HG03064 (cell line): ENCODE measurements at regions not wholly inside any gene's neighbourhood (a gene's known extent, or its start where the extent isn't known, plus 50 kb on each side); places are given as distances from the start of the nearest gene placed in this dataset.
"Not testable (repeated sequence)": the region's sequence is repeated elsewhere in the genome, so short reads cannot be mapped to it uniquely, and the experiment has no call there.

Source experiments
- ATAC-seq: cut with Tn5 transposase; IDR thresholded peaks from one replicate; pipeline ENCODE4 v1.9.1; 2021; ENCODE audit warnings: low read depth; ENCODE audit not compliant: unreplicated experiment

GRCh38 chr12:131445184-131445774 is 265.6 kb upstream of the SFSWAP start:
- no peak for ATAC-seq

DNA sequence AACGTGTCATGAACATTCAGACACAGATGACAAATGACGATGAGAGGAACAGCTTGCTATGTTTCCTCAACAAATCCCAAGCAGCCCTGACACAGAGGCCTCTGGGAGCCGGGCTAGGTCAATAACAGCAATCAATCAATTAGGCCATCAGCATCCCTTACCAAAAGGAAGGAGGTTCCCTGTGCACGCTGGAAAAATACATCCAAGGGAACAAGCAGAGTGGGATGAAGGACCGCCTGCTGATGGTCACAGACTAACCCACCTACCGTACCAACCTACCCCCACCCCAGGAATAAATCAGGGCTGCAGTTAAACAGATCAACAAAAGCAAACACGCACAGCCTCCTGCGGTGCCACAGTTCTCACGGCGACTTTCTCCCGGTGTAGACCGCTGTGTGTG is 265.1 kb upstream of the SFSWAP start:
- ATAC-seq, result no peak

DNA sequence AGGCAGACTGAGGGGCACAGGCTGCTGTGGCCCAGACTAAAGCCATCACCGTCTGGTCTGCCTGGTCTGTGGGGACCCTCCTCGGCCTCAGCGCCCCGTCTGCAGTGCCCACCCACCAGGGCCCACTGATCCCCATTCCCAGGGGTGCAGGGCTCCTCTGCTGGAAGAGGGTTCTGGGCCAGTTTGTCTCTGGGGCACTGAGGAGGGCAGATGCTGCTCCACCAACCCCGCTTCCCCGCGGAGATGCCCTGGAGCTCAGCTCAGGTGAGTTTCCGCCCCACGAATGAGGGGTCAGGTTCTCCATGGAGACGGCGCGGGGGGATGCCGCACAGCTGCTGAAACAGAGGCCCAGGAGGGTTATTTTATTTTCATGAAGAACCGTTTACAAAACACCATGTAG is 263.3 kb upstream of the SFSWAP start:
- ATAC-seq, result not testable (repeated sequence)

DNA sequence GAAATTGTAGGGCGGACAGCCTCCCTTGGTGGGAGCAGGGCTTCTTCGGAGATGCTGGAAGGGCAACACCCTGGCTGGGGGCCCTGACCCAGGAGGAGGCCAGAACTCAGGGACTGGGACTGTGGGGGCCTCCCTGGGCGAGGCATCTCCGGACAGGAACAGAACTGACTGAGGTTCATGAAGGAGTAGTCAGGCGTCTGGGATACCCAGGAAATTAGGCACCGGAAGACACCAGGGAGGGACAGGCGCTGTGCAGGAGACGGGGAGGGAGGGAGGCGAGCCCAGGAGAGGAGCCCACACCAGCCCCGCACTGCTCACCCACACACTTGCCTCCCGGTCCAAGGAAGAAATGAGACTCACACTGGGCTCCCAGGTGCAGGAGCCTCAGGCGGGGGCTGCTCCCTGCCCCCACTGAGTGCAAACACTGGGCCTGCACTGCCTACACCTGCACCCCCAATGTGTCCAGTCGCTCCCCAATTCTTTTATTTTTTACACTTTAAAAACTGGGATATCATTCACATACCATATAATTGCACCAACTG is 262.6 kb upstream of the SFSWAP start:
- ATAC-seq, result no peak

DNA sequence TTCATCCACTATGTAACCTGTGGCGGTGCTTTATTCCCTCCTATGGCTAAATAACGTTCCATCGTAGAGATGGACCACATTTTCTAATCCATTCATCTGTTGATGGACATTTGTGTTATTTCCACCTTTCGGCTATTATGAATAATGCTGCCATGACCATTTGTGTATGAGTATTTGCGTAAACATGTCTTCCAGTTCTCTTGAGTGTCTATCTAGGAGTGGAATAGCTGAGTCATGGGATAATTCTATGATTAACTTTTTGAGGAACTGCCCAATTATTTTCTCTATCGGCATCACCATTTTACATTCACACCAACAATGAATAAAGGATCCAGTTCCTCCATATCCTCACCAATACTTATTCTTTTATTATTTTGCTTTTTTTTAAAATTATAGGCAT is 261.9 kb upstream of the SFSWAP start:
- ATAC-seq, result no peak

- no peak for ATAC-seq
These were observed 258.4 kb upstream of the SFSWAP start for GRCh38 chr12:131452444-131452860.

DNA sequence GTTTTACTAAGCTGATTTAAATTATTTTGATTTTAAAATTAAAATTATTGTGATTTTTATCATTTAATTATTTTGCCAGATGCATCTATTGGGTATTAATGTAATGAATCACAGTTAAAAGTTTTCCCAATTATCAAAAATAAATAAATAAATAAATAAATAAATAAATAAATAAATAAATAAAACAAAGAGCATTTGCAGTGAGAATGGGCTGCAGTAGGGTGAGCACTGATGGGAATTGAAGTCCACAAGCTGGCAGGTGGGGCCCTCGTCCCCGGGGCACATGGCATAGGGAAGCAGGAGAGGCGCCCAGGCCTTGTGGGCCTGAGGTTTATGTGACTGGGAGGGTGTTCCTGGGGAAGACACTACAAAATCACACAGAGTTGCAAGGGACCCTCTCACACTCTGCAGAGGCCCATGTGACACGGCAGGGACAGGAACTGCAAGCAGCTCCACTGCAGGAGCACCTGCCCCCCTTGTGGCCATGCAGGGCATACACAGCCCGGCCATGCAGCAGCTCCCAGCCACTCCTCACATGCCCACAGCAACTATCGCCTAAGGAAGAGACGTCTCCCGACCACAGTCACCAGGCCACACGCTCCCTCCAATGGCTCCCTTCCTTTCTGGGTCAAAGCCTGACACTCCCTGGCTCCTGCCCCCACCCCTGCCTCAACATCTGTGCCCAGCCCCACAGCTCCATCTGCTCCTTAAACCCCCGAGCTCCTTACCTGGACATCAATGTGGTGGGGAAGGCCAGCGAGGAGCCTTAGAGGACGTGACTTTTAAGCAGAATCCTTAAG is 256.3 kb upstream of the SFSWAP start:
- ATAC-seq, result peak; percentile 81

DNA sequence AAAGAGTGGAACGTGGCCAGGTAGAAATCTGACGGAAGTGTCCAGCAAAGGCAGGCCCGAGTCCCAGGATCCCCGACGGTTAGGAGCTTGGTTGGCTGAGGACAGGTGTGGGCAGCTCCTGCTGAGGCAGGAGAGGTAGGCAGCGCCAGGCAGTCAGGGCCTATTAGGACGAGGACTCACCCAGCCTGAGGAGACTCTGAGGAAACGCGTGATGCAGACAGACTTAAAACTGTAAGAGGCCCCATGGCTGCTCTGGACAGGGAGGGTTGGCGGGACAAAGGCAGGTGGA is 255.7 kb upstream of the SFSWAP start:
- no peak for ATAC-seq

GRCh38 chr12:131455581-131456110 is 255.2 kb upstream of the SFSWAP start:
- no peak for ATAC-seq

GRCh38 chr12:131456301-131457027 is 254.4 kb upstream of the SFSWAP start:
- ATAC-seq, result no peak

DNA sequence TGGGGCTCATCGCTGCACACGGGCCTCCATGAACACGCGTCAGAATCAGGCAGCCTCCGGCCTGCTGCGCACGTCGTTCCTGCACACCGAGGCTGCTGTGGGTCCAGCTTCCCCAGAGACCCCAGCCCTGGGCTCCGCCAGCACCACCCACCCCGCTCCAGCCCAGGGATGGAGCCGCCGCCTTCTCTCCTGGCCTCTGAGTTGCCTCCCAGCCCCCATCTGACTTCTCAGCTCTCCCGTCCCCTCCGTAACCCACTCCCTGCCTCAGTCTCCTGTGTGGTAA is 253.9 kb upstream of the SFSWAP start:
- no peak for ATAC-seq

- no peak for ATAC-seq
These were observed 253.4 kb upstream of the SFSWAP start for GRCh38 chr12:131457331-131458047.

- no peak for ATAC-seq
These were observed 252.9 kb upstream of the SFSWAP start for GRCh38 chr12:131458048-131458374.

DNA sequence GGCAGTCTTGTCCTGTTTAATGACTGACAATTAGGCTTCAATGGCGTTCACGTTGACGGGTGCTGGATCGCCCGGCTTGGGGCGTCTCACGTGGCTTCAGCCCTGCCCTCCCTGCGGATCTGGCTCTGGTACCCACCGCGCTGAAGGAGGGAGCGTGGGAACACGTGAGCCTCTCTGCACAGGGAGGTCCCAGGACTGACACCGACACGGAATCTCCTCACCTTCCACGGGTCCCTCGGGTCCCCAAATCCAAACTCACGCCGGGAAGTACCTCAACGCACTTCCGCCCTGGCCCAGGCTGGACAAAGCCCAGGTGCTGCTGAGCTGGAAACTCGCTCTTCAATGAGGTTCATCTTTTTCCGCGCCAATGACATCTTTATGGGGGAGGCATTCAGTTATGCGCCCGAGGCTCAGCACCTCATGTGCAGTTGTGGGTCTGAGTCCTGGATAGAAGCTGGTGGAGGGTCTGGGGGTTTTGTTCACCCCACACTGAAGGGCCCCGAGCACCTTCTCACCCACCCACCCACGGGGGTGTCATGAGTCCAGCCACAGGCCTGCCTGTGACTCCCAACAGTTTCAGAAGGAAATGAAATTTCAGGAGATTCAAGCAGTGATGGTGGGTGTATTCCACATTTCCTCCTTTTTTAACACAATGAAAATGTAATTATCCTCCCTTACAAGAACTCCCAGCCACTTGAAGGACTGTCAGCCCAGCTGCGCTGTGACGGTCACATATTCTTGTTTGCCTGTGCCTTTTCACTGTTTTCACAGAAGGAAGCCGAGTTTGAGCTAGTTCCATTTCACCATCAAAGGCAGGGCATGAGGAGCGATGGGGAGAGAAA is 251.7 kb upstream of the SFSWAP start:
- no peak for ATAC-seq

- no peak for ATAC-seq
These were observed 251.0 kb upstream of the SFSWAP start for GRCh38 chr12:131459773-131460365.

DNA sequence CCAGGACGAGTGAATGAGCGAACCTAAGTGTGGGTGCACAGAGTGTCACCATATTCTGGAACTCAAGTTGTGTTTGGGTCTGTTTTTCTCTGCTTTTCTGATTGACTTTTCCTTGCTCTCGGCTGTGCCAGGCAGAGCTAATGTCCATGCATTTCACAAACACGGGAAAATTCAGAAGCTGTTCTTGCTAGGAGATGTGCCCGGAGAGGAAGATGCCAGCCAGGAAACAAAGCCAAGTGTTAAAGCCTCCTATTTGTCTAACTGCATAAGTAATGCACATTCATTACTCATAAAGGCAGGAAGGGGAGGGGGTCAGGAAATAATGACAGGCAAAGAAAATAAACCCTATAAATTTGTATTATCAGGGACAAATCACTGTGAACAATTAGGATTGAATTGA is 250.4 kb upstream of the SFSWAP start:
- no peak for ATAC-seq

DNA sequence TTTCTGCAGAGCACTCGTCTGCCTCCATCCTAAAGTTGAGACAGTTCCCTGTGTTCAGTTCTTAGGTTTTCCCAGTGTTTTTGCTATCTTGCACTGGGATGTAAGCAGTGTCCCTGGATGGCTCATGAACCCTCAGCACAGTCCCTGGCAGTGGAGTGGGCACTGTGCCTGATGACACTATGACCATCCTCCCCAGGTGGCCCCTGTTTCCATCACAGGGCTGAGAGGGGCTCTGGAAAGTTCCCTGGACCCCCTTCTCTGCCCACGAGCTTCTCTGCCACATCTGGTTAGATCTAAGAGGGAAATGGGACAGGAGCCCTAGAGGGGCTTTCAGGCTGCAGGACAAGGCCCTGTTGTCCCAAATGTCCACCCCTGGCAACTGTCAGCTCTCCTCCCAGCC is 249.8 kb upstream of the SFSWAP start:
- no peak for ATAC-seq

DNA sequence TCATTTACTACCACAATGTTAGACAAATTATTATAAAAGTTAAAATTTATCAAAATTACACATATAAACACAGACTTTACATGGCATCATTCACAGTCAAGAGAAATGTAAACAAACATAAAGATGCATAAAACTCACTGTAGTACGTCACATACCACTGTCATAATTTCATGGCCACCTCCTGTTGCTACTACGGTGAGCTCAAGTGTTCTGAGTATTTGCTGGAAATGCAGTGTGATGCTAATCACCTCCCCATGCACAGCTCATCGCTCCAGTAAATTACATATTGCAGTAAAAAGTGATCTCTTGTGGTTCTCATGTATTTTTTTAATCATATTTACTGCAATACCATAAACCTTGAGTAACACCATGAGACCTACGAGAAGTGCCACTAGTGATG is 247.7 kb upstream of the SFSWAP start:
- ATAC-seq, result no peak

DNA sequence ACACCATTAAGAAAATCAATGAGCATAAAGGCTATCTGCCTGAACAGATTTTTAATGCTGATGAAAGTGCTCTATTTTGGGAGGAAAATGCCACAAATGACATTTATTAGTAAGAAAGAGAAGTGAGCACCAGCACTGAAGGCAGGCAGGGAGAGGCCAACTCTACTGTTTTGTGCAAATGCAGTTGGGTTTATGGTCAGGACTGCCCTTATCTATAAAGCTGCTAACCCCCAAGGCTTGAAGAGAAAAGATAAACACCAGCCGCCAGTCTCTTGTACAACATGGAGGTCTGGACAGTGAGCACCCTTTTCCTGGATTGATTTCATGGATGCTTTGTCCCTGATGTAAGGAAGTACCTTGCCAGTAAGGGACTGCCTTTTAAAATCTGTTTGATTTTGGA is 246.8 kb upstream of the SFSWAP start:
- no peak for ATAC-seq

DNA sequence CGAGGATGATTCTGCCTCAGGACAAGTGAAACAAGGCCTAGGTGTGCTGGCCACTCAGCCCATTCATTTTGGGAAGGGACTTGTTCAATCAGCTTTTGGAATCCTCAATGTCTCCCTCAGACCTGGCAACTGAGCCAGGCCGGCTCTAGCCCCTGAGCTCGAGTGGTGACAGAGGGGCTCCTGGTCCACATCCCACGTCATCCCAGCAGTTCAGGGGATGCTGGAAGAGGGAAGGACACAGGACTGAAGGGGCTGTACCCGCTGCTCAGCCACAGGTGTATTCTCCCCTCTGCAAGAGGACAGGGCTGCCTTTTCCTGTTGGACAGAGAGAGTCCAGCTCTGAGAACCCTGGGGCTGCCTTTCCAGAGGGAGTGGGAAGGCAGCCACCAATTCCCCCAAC is 244.6 kb upstream of the SFSWAP start:
- ATAC-seq, result no peak
